ENCODE measurements at regions not wholly inside any gene's neighbourhood (a gene's known extent, or its start where the extent isn't known, plus 50 kb on each side); places are given as distances from the start of the nearest gene placed in this dataset.
"Not testable (repeated sequence)": the region's sequence is repeated elsewhere in the genome, so short reads cannot be mapped to it uniquely, and the experiment has no call there.

DNA sequence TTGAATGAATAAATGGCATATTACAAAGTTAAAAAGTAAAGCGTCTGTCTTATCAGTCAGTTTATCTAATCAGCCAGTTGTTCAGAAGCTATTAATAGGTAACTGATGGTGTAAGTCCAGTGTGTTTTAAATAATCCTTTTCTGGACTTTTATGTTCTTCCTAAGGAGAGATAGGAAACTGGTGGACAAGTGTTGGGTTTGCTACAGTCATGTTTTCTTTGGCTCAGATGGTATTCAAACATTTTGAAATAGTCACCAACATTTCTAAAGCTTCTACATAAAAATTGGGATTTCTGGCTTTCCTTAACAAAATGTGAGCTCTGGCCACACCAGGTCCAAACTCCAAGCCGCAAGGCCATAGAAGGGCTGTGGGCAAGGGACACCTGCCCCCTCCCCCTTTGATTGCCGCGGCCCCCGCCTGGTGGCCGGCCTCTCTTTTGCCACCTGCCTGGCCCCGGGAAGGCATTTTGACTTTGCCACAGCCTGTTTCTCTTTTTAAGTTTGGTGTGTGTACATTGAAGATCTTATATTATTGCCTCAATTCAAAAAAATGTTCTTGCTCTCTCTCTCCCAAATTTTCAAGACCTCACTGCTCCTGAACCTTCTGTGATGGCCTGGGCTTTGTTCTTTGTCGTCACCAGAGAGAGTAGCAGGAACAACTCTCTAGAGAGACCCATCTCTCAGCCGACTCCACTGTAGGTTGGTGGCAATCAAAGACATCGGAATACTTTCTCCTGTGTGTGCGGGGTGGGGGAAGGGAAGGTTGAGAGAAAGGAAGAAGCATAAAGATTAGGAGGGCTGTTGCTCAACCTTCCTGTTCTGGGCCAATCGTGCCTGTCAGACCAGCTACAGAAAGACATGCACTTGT lies 84.0 kb upstream of the ZNF217 start:
- in situ Hi-C loops (cut with HindIII; ENCODE audit: low pct_ligation_motif_present, low pct_unique_long_range_greater_than_20kb, low sequenced_read_pairs) = no loop called here
- DNase-seq = no peak

DNA sequence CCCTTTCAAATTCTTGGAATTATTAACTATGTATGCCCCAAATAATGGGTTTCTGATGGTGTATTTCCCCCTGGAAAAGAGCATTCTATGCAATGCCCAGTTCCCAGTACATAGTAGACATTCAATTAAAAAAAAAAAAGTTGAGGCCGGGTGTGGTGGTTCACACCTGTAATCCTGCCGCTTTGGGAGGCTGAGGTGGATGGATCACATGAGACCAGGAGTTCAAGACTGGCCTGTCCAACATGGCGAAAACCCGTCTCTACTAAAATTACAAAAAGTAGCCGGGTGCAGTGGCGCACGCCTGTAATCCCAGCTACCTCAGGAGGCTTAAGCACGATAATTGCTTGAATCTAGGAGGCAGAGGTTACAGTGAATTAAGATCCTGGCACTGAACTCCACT lies 83.3 kb upstream of the ZNF217 start:
- in situ Hi-C loops (cut with HindIII; ENCODE audit: low pct_ligation_motif_present, low pct_unique_long_range_greater_than_20kb, low sequenced_read_pairs) = no loop called here
- no peak for DNase-seq

DNA sequence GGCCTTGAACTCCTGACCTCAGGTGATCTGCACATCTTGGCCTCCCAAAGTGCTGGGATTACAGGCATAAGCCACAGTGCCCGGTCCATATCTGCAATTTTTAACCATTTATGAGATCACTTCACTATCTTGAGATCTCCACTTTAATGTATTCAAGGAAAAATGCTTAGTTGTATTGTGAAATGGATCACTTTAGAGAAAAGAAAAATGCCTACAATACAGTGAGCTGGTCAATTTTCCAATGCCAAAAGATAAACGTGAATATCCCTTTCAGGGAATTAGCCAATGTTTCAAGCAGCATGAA lies 82.8 kb upstream of the ZNF217 start:
- no peak for DNase-seq
- in situ Hi-C loops (cut with HindIII; ENCODE audit: low pct_ligation_motif_present, low pct_unique_long_range_greater_than_20kb, low sequenced_read_pairs) = no loop called here

DNA sequence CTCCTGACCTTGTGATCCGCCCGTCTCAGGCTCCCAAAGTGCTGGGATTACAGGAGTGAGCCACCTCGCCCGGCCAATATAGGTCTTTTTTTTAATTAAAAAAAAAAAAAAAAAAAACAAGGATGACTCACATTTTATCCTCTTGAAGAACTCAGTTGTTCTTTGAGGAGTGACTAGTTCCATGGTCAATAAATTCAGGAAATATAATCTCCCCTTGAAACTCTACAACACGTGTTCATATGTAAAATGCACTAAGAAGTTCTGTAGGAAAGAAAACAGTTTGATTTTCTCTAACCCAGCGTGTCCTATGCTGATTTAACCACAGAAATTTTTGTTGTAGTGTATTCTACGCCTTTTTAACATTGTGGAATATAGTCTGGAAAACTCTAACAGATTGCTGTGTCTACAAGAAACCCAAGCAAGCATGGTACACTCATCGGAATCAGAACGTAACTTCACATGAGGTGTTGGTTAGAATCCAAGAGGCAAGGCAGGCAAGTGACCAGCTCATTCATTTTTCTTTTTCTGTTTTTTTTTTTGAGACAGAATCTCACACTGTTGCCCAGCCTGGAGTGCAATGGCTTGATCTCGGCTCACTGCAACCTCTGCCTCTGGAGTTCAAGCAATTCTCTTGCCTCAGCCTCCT lies 79.0 kb upstream of the ZNF217 start:
- in situ Hi-C loops (cut with HindIII; ENCODE audit: low pct_ligation_motif_present, low pct_unique_long_range_greater_than_20kb, low sequenced_read_pairs) = no loop called here
- no peak for DNase-seq

DNA sequence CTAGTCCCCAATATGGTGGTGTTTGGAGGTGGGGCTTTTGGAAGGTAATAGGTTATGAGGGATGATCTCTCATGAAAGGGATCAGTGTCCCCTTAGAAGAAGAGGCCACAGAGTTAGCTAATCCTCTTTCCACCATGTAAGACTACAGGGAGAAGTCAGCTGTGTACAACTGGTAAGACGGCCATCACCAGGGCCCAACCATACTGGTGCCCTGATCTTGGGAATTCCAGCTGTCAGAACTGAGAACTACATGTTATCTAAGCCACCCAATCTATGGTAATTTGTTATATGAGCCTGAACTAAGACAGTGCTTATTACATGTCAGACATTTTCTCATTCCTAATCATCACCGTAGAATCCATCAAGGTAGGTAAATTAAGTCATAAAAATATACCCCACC lies 77.7 kb upstream of the ZNF217 start:
- no peak for DNase-seq
- in situ Hi-C loops (cut with HindIII; ENCODE audit: low pct_ligation_motif_present, low pct_unique_long_range_greater_than_20kb, low sequenced_read_pairs) = no loop called here

DNA sequence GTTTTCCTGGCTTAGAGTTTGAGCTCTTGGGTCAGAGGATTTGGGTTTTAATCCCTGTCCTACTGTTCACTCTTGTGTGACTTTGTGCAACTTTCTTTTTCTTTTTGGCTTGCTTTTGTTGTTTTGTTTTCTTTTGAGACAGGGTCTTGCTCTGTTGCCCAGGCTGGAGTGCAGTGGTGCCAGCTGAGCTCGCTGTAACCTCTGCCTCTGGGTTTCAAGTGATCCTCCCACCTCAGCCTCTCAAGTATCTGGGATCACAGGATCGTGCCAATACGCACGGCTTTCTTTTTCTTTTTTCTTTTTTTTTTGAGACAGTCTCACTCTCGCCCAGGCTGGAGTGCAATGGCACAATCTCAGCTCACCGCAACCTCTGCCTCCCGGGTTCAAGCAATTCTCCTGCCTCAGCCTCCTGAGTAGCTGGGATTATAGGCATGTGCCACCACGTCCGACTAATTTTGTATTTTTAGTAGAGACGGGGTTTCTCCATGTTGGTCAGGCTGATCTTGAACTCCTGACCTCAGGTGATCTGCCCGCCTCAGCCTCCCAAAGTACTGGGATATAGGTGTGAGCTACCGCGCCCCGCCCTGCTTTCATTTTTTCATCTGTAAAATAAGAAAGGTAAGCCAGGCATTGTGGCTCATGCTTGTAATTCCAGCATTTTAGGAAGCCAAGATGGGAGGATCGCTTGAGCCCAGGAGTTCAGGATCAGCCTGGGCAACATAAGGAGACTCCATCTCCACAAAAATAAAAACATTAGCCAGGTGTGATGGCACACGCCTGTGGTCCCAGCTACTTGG lies 76.1 kb upstream of the ZNF217 start:
- DNase-seq; in situ Hi-C loops (cut with HindIII; ENCODE audit: low pct_ligation_motif_present, low pct_unique_long_range_greater_than_20kb, low sequenced_read_pairs): not testable (repeated sequence)

DNA sequence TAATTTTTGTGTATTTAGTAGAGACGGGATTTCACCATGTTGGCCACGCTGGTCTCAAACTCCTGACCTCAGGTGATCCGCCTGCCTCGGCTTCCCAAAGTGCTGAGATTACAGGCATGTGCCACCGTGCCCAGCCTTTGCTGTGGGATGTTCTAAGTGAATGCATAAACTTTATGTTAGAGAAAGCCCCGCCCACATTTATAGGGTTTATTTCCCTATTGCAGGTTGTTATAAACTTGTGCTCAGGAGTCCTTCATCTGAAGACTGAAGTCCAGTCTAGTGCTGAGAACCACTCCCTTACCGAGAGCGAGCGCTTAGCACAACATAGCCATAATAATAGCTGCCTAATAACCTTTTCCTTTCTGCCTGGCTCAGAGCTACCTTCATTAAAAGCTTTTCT lies 75.4 kb upstream of the ZNF217 start:
- in situ Hi-C loops (cut with HindIII; ENCODE audit: low pct_ligation_motif_present, low pct_unique_long_range_greater_than_20kb, low sequenced_read_pairs) = no loop called here
- no peak for DNase-seq

DNA sequence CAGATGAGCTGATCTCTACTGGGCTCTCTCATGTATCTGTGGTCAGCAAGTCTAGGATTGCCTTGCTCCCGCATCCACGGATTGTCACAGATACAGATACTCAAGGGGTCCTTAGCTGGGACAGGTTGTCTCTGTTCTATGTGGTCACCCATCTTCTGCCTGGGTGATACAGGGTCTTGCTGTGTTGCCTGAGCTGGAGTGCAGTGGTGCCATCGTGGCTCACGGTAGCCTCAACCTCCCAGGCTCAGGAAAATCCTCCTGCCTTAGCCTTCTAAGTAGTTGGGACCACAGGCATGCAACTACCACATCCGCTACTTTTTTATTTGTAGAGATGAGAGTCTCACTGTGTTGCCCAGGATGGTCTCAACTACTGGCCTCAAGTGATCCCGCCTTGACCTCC lies 72.5 kb upstream of the ZNF217 start:
- in situ Hi-C loops (cut with HindIII; ENCODE audit: low pct_ligation_motif_present, low pct_unique_long_range_greater_than_20kb, low sequenced_read_pairs) = no loop called here

DNA sequence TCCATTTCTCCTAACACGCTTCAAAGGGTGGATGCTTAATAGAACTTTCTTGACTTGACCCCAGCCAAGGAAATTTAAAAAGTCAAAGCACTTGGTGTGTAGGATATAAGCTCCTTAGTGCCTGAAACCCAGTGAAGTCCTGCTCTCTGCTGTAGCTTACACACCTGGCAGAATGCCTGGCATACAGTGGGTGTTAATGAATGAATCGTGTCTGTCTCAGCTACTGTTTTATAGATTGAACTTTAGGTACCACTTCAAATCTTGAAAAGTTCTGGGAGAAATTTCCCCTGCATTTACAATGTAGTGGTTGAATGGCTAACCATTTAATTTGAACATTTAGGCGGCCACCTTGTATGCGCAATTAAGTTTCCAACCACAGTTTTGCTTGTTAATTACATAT lies 70.5 kb upstream of the ZNF217 start:
- in situ Hi-C loops (cut with HindIII; ENCODE audit: low pct_ligation_motif_present, low pct_unique_long_range_greater_than_20kb, low sequenced_read_pairs) = no loop called here
- DNase-seq = no peak

More for the DNA sequence above, 72.5 kb upstream of the ZNF217 start:
- no peak for DNase-seq

DNA sequence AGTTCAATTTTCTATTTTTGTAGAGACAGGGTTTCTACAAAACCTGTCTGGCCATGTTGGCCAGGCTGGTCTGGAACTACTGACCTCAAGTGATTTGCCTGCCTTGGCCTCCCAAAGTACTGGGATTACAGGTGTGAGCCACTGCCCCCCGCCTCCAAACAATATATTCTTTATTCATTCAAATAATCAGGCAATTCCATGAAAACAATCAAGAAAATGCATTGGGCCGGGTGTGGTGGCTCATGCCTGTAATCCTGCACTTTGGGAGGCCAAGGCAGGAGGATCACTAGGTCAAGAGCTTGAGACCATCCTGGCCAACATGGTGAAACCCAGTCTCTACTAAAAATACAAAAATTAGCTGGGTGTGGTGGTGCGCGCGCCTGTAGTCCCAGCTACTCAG lies 69.9 kb upstream of the ZNF217 start:
- DNase-seq; in situ Hi-C loops (cut with HindIII; ENCODE audit: low pct_ligation_motif_present, low pct_unique_long_range_greater_than_20kb, low sequenced_read_pairs): not testable (repeated sequence)

DNA sequence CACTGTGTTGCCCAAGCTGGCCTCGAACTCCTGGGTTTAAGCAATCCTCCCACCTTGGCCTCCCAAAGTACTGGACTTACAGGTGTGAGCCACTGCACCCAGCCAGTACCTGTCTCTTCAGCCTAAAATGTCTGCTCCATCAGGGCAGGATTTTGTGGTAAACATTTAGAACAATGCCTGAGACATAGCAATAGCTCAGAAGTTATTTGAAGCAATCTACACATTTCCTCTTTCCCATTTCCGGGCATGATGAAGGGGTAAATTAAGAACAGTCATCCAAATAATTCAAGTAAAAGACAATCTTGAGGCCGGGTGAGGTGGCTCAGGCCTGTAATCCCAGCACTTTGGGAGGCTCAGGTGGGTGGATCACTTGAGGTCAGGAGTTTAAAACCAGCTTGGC lies 69.0 kb upstream of the ZNF217 start:
- in situ Hi-C loops (cut with HindIII; ENCODE audit: low pct_ligation_motif_present, low pct_unique_long_range_greater_than_20kb, low sequenced_read_pairs) = no loop called here

DNA sequence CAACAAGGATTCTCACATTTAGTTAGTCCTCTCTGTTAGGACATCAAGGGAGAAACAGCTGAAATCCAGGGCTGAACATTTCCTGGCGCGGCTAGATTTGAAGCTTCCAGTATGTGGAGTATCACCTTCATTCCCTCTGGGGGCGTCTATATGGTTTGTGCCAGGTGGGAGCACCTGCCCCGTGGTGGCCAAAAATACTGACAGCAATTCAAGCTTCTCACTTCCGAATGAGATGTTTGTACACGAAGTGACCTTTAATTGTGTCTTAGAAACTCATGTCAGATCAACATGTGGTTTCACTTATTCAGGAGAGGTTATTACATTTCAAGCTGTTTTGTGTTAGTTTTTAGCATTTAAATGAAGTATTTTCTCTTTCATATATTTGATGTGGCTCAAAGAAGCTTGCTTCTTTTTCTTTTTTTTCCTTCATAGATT lies 67.3 kb upstream of the ZNF217 start:
- DNase-seq = no peak
- in situ Hi-C loops (cut with HindIII; ENCODE audit: low pct_ligation_motif_present, low pct_unique_long_range_greater_than_20kb, low sequenced_read_pairs) = no loop called here

More for the DNA sequence above, 69.0 kb upstream of the ZNF217 start:
- DNase-seq = no peak

DNA sequence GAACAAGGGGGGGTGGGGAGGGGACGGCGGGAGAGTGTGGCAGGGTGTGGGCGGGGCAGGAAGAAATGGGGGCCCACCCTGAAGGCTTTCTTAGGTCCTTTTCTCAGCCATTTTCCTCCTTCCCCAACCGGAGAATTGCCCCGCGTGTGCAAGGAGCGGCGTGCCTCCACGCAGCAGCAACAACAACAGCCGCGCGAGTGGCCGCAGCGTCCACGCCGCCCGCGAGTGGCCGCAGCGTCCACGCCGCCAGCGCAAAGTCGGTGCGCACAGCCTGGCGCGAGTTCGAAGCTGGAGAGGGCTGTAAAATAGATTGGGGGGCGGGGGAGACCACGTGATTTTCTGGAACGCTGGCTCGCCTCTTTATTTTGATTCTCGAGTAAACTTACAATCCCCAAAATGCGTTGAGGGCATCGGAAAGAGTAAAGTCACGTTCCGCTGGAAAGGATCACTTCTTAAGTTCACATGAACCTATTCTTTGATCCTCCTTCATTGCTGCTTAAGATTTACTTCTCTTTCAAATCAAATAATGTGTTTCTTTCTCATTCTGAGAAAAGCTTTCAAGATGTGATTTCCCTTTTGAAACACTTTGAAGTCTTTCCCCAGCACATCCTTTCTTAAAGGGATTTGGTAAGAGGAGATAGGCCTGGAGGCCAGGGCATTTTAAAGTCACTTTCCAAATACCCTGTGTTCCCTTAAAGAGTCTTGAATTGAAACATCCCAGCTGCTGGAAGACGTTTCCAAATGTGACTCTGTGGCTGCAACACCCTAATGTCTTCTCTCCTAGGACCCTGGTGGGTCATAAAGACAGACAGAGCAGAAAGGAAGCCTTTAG lies 66.7 kb upstream of the ZNF217 start:
- DNase-seq = no peak
- in situ Hi-C loops (cut with HindIII; ENCODE audit: low pct_ligation_motif_present, low pct_unique_long_range_greater_than_20kb, low sequenced_read_pairs) = no loop called here

DNA sequence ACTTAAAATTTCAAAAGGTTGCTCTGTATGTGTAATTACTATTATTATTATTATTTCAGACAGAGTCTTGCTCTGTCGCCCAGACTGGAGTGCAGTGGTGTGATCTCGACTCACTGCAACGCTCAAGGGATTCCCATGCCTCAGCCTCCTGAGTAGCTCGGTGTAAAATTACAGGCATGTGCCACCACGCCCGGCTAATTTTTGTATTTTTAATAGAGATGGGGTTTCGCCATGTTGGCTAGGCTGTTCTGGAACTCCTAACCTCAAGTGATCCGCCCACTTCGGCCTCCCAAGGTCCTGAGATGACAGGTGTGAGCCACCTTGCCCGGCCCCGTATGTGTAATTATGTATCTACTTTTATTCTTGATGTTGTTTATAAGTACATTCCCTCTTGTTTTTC lies 65.3 kb upstream of the ZNF217 start:
- in situ Hi-C loops (cut with HindIII; ENCODE audit: low pct_ligation_motif_present, low pct_unique_long_range_greater_than_20kb, low sequenced_read_pairs) = no loop called here
- no peak for DNase-seq

DNA sequence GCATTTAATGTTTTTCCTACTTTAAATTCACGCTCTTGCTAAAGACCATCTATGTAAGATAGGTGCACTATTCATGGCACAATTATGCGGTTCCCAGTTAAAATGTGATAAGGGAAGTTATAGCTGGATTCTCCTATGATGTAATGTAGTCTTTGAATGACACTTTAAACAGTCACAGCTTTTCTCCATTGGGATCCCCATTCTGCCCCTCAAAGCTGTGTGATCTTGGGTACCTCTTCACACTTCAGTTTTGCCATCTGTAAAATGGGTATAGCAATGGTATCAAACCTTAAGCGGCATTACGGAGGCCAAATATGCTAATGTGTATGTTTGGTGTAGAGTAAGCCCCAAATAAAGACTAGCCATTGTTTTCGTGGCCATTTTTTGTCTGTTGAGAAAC lies 64.7 kb upstream of the ZNF217 start:
- in situ Hi-C loops (cut with HindIII; ENCODE audit: low pct_ligation_motif_present, low pct_unique_long_range_greater_than_20kb, low sequenced_read_pairs) = no loop called here
- DNase-seq = no peak

DNA sequence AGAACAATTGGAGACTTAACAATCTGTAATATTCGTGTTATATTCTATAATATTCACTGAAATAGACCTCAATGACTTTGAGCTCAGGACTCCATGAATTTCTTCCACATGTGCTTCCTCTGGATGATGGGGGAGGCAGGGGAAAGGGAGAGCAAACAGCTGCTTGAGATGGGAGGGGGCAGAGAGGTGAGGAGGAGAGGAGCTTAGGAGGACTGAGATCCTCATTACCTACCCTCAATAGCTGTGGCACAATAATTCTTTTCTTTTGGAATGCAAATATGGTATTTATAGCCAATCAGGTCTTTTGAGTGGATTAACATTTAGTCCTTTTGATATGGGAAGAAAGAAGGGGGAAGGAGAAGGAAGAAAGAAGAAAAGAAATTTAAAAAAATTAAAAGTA lies 64.1 kb upstream of the ZNF217 start:
- no peak for DNase-seq
- in situ Hi-C loops (cut with HindIII; ENCODE audit: low pct_ligation_motif_present, low pct_unique_long_range_greater_than_20kb, low sequenced_read_pairs) = no loop called here

DNA sequence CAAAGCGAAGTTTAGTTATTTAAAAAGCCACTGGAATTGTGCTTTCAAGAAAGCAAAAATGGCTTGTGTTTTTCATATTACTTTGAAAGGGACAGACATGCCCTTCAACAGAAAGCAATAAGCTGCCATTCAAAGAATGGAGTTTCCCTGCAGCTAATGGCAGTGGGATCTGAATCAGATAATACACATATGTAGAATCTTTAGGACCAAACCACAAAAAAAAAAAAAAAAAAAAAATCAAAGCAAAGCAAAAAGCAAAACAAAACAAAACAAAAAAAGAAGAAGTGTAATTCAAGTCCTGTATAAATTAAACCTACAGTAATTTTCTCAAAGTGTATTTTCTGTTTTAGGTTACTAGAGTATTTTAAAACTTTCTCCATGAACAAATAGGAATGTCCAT lies 63.6 kb upstream of the ZNF217 start:
- in situ Hi-C loops (cut with HindIII; ENCODE audit: low pct_ligation_motif_present, low pct_unique_long_range_greater_than_20kb, low sequenced_read_pairs) = no loop called here
- DNase-seq = no peak

DNA sequence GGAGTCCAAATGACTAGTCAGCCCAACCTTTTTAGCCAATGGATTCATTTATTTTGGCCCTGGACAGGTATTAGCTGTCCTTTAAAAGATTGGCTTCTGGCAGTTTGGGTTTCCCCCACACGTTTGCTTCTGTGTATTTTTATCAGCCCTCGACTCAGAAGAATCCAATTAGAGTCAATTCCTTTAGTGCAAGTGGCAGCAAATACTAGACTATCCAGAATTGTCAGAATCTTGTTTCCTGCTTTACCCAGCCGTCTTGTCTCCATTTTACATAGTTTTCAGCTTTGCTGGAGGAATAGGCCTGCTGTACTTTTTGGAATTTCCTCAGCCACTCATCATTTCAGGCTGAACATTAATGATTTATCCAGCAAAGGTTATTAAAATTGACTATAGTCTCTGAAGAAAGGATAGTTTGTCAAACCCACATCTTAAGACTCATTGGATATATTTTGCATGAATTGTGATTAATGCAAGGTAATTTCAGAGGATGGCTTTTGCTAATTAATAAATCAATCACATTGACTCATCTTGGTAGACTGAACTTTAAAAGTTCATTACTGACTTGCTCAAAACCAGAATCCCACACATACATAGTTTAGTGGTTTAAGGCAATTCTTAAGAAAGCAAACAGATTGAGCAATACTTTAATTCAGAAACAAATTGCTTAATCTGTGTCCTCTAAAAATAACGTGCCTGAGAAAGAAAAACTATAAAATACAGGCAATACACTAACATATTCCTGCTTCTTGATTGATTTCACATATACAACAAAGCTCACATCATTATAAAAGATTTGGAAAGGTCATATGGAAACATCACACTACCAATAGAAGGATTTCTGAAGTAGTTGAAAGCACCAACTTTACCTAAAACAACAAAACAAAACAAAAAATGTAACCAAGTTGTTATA lies 62.9 kb upstream of the ZNF217 start:
- in situ Hi-C loops (cut with HindIII; ENCODE audit: low pct_ligation_motif_present, low pct_unique_long_range_greater_than_20kb, low sequenced_read_pairs) = no loop called here
- no peak for DNase-seq
